Mucosa of gallbladder (tissue), 1 donor: ENCODE measurements at regions not wholly inside any gene's neighbourhood (a gene's known extent, or its start where the extent isn't known, plus 50 kb on each side); places are given as distances from the start of the nearest gene placed in this dataset.
"Not testable (repeated sequence)": the region's sequence is repeated elsewhere in the genome, so short reads cannot be mapped to it uniquely, and the experiment has no call there.

Source experiments
- DNase-seq: peaks from one replicate; pipeline ENCODE4 v3.0.0-alpha.2; 2020; ENCODE audit warnings: low spot score
- donor health status: DM: no; HTN: no; CAD: no.

- DNase-seq = no peak
These were observed 112.2 kb upstream of the LRRN1 start for GRCh38 chr3:3686907-3687648.

GRCh38 chr3:3685721-3686120 is 113.5 kb upstream of the LRRN1 start:
- no peak for DNase-seq

- no peak for DNase-seq
These were observed 116.0 kb upstream of the LRRN1 start for GRCh38 chr3:3683261-3683660.

GRCh38 chr3:3675801-3676200 is 123.4 kb upstream of the LRRN1 start:
- DNase-seq = no peak

GRCh38 chr3:3675186-3675585 is 124.0 kb upstream of the LRRN1 start:
- no peak for DNase-seq

GRCh38 chr3:3666664-3667063 is 132.6 kb upstream of the LRRN1 start:
- no peak for DNase-seq

- DNase-seq = no peak
These were observed 133.1 kb upstream of the LRRN1 start for GRCh38 chr3:3665961-3666640.

GRCh38 chr3:3665546-3665945 is 133.7 kb upstream of the LRRN1 start:
- DNase-seq = no peak

GRCh38 chr3:3664935-3665334 is 134.3 kb upstream of the LRRN1 start:
- no peak for DNase-seq

- DNase-seq = no peak
These were observed 136.6 kb upstream of the LRRN1 start for GRCh38 chr3:3662610-3663009.

- DNase-seq = no peak
These were observed 144.3 kb upstream of the LRRN1 start for GRCh38 chr3:3654916-3655315.

- DNase-seq = no peak
These were observed 150.1 kb upstream of the LRRN1 start for GRCh38 chr3:3648988-3649679.

- DNase-seq = no peak
These were observed 152.3 kb upstream of the LRRN1 start for GRCh38 chr3:3646934-3647333.

GRCh38 chr3:3646103-3646844 is 153.0 kb upstream of the LRRN1 start:
- DNase-seq = not testable (repeated sequence)

GRCh38 chr3:3641877-3642455 is 157.3 kb upstream of the LRRN1 start:
- DNase-seq = no peak

GRCh38 chr3:3639078-3639477 is 160.2 kb upstream of the LRRN1 start:
- DNase-seq = no peak

GRCh38 chr3:3636815-3637214 is 162.4 kb upstream of the LRRN1 start:
- DNase-seq = no peak

- DNase-seq = no peak
These were observed 164.1 kb upstream of the LRRN1 start for GRCh38 chr3:3635109-3635508.

GRCh38 chr3:3634326-3634725 is 164.9 kb upstream of the LRRN1 start:
- DNase-seq = no peak

GRCh38 chr3:3633761-3634160 is 165.5 kb upstream of the LRRN1 start:
- no peak for DNase-seq

GRCh38 chr3:3632449-3632848 is 166.8 kb upstream of the LRRN1 start:
- DNase-seq = no peak

GRCh38 chr3:3631114-3631513 is 168.1 kb upstream of the LRRN1 start:
- no peak for DNase-seq
